ENCODE measurements at regions not wholly inside any gene's neighbourhood (a gene's known extent, or its start where the extent isn't known, plus 50 kb on each side); places are given as distances from the start of the nearest gene placed in this dataset.

- TF ChIP-seq POLR2AphosphoS5 (IDR thresholded peaks at IDR 0.05; ENCODE audit: low read depth, low read length) (no peak), TAF1 (IDR thresholded peaks at IDR 0.05; ENCODE audit: borderline replicate concordance, insufficient read depth, low read length) (no peak), REST (IDR thresholded peaks at IDR 0.05; ENCODE audit: insufficient read depth in 1 of 2, low read depth in 2 of 2, low read length in 2 of 2) (no peak)
Measured at GRCh38 chr18:70411307-70411706, 122.5 kb downstream of the SOCS6 start.

Data from PFSK-1 (cell line).